NCI-H345 (cell line): ENCODE measurements at regions not wholly inside any gene's neighbourhood (a gene's known extent, or its start where the extent isn't known, plus 50 kb on each side); places are given as distances from the start of the nearest gene placed in this dataset.

Experiments
- DNase-seq: peaks from one replicate; lab custom pipeline; 2025; lab: John Stamatoyannopoulos, UW

DNA sequence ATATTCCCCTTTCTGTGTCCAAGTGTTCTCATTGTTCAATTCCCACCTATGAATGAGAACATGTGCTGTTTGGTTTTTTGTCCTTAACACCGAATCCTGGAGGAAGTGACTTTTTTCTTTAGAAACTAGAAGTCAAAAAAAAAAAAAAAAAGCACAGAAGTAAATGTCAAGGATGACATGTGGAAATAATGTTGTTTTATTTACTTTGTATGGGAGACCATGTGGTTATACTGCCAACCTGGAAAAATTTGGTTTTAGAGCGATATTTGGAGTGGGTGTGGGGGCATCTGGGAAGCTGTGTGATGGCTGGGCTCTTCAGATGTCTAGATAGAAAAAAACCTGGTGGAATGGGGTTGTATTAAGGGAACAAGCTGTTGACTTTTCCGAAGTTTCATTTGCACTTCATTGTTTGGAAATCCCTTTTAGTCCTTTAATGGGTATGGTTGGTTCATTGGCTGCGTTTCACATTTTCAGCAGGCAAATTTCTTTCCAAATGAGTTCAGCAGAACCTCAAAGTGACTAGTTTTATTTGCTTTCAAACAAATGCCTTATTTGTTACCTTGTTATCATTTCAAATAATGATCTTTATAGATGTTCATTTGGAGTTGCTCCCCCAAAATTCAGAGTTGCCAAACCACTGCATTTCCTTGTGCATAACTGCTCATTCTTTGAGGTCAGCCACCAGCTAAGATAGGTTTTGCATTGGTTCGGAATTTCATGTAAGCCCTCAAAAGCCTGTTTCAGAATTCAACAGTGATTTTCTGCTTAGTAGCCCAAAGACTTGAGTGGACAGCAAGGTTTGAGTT lies 508.2 kb downstream of the METTL15 start:
- DNase-seq: no peak

DNA sequence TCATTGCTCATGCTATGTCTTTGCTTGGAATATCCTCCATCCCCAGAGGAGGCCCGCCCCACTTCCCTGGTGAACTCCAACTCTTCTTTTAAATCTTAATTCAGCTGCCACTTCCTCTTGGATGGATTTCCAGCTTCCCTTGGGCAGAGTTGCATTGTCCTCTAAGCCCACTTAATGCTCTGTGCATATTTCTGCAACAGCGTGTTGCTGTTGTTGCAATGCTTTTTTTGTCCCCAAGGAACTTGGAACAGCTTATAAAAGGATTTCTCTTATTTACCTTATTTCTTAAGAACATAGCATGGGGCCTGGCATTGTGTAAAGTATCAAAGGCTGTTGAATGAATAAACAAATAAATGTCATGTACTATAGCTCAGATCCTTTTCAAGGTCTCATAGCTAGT lies 507.4 kb downstream of the METTL15 start:
- DNase-seq: peak; percentile 48

DNA sequence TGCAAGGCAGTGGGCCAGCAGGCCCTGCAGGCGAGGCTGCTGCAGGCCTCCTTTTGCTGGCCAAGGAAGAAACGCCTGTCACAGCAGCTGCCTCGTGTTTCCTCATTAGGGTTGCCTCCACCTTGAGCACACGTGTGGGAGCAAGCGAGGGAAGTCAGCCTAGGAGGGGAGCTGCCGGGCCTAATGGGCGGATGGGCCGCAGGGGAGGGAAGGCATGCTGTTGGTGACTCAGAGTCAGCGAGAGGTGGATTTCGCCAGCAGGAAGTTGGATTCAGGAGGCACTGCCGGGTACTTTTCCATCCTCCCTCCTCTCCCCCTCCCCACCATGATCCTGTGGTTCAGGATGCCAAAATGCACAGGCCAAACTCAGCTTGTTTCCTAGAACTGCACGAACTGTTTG lies 498.7 kb downstream of the METTL15 start:
- no peak for DNase-seq

DNA sequence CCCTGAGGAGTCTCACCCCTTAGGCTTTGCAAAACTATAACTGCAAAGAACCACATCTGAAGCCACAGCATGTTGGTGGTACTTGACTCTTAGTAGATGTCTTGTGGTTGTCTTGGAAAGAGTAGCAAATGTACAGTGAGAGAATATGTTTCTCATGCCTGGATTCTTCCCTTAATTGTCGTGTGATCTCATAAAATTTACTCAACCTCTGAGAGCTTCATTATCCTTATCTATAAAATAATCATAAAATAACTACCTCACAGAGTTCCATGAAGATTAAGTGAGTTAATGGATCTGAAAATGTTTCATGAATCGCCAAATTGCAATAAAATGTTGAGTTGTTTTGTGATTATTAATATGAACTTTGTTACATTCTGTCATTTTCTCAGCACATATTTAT lies 491.5 kb downstream of the METTL15 start:
- no peak for DNase-seq

DNA sequence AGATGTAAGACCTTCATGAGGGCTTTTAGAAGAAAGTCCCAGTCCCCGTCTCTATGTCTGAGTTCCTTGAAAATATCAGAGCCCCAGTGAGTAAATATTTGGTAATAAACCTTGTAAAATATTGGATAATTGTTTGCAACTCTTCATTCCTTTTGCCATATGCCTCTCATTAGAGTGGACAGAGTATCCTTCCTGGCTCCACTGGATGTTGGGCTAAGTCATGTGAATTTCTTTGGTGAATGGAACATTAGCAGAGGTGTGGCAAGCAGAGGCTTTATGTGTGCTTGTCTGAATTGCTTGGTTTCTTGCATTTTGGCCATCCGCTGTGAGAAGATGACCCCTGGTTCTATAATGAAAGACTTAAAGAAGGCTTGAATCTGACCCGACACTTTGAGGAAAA lies 490.3 kb downstream of the METTL15 start:
- DNase-seq: no peak

DNA sequence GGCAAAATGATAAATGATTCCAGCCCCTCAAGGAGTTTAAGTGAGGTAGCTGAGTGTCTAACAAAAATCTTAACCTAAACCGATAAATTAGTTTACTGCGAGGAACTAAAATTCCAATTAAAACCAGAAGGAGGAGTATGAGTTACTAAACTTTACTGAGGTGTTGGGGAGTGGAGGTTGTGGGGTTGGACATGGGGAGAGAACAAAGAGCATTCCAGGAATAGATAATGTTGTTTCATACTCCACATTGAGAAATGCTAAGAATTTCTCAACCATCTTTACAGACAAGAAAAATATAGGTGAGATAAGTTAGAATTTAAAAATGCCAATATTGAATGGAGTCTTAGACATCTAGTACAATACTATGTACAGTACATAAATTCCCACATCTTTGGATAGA lies 488.6 kb downstream of the METTL15 start:
- DNase-seq: no peak

DNA sequence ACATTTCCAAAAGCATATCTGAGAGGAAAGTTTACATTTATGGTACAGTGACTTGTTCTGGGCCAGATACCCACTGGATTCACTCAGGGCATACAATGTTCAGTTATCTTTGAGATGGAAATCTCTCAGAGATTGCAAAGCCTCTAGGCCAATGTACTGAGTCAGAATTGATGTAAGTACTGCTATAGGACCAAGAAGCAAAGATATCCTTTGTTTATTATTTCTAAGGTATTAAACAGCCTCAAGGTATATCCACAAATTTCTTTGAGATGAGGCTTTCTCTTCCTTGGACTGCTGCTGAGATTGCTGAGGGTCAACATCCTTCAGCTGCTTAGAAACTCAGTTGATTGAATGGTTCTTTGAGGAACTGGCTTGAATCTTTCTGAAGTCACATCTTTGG lies 484.0 kb downstream of the METTL15 start:
- no peak for DNase-seq

DNA sequence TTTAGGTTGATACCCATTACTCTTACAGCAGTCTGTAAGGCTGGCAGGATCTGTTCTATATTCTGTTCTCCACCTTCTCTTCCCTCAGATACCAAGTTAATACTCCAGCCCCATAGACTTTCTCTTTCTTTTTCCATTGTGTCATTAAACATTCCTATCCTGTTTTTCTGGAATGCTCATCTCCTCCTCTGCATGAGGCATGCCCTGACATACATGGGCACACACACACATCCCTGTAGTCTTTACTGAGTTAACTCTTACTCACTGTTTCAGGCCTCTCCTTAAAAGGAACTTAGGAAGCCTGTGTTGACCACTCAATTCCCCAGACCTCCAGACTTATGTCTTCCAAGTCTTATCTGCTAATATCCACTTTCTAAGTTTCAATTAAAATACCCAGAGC lies 476.8 kb downstream of the METTL15 start:
- no peak for DNase-seq

DNA sequence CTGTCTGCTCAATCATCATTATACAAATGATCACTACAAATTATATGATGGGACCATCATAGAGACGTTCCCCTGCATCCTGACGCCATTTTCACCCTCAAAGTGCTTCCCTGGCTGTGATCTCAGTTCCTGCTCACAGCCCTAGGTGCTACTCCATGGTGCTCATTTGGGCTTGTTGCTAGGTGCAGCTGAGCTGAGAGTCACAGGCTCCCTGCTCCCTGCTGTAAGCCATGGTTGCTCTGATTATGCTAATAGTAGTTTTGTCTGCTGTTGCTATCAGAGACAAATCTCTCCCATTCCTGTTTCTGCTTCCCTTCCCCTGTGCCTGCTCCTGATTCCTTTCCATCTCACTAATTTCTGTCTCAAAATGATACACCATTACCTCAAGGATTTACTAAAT lies 474.3 kb downstream of the METTL15 start:
- DNase-seq: no peak

DNA sequence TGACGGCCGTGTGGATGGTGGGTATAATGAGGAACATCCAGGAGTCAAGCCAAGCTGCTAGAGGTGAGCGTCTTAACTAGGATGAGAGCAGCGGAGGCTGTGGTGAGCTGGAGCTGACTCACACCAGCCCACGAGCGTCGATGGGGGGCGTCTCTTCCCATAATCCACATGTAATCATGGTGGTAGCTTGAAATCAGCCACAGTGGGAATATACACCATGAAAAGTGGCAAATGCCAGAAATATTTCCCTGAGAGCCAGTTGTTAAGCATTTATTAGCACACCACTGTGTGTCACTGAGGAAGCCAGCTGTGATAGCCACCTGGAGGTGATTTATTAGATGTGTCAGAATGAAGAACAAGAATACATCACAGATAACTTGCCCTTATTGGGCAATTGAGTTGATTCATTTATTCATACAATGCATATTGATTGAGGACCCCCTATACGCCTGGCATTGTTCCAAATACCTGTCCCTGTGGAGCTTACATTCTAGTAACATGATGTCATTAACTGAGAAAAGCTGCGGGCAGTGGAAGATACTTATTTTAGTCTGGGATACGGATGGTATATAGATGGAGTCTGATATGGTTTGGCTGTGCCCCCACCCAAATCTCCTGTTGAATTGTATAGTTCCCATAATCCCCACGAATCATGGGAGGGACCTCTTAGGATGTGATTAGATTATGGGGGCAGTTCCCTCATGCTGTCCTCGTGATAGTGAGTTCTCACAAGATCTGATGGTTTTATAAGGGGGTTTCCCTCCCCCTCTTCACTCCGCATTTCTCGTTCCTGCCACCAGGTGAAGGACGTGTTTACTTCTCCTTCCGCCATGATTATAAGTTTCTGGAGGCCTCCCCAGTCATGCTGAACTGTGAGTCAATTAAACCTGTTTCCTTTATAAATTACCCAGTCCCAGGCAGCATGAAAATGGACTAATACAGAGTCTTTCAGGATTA lies 473.4 kb downstream of the METTL15 start:
- no peak for DNase-seq

DNA sequence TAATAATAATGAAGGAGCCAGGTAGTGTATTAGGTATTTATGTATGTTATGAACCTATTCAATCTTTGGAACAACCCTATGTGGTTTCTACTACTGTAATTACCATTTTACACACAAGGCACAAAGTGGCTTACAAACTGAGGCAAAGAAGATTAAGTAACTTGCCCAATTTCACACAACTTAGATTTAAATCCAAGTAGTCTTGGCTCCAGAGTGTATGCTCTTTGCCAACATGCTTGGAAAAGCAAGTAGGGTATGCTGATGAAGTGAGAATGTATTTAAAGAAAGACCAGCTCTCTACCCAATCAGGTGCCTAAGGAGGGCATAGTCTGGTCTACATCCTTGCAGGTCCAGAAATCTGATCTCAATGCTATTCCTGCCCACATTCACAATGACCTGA lies 463.2 kb downstream of the METTL15 start:
- no peak for DNase-seq

DNA sequence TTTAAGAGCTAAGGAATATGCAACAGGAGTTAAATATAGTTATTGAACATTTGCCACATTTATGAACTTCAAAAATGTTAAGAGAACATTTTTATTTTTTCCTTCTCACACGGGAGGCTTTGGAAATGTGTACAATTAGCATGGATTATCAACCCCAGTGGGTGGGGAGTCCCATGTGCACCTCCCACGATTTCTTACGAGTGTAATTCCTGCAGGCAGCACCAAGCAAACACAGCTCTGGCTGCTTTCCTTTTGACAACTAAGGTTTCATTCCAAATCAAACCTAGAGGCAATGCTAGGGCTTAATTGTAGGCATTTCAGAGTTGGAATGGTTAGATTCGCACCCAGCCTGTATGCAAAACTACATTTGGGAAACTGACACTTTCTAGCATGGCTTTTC lies 460.9 kb downstream of the METTL15 start:
- DNase-seq: no peak

DNA sequence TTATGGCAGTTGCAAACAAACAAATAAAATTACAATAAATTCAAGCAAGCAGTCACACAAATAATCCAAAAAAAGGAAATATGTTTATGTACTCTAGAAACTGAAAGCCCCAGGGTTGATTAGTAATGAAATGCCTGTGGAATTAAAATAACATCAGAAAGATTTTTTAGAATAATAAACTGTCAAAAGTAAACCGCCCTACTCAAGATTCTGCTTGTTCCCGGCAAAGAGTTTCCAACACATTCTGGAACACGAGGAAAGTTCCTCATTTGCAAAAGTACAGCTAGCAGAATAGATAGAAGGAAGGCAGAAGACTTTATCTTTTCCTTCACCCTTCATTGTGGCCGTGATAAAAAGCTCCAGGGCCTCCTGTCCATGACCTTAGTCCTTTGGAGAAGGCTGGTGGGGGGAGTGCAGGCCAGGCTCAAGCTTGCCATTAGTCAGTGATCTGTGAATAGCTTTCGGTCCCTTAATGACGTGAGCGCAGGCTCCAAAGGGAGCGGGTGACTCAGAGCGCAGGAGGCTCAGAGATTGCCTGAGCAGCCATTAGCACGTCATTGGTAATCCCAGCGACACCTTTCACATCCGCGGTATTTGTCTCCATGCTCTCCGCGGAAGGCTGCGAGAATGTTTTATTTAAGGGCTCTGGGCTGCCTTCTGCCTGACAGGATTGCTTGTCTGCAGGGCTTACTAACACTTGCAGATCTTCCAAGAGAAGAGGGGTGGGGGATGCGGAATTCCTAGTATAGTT lies 458.3 kb downstream of the METTL15 start:
- DNase-seq: no peak

DNA sequence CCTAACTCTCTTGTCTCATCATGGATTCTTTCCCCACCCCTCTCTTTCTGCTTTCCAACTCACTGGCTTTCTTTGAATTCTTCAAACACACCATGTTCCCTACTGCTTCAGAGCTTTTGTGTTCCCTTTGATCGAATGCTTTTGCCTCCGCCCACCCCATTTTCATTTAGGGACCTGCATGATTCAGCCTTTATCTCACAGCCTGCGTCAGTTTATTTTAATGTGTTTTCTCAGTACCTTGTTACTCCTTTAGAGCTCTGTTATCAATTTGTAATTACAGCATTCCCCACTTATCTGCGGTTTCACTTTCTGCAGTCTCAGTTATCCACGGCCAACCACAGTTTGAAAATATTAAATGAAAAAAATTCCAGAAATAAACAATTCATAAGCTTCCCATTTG lies 451.3 kb downstream of the METTL15 start:
- DNase-seq: peak; percentile 56

DNA sequence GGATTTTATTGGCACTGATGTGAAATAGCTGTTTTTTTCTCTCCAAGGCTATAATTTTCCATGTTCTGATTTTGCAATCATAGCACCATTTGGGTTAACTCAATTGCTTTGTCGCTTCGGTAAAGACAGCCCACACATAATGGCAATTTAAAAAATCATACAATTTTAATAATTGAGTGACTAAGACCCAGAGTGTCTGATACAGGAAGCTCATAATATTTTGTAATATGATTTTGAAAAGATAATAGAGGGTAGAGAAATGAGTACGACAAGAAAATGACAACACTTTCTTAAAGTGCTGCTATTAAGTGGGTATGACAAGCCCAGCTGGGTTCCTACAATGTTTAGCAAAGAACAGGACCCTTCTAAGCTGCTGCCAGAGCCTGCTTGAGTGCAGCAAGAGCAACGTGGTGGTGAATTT lies 439.1 kb downstream of the METTL15 start:
- no peak for DNase-seq

DNA sequence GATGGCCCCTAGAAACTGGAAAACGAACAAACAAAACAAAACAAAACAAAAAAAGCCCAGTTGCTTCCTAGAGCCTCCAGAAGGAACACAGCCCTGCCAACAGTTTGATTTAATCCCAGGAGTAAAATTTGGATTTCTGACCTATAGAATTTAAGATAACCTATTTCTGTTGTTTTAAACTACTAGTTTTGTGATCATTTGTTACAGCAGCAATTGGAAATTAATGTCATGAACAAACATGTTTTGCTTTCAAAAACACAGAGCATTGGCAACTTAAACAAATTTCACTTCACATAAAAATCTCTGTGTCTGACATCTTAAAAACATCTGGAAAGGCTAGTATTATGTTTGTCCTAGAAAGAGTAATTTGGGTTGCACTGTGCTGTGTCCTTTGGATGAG lies 437.3 kb downstream of the METTL15 start:
- no peak for DNase-seq

DNA sequence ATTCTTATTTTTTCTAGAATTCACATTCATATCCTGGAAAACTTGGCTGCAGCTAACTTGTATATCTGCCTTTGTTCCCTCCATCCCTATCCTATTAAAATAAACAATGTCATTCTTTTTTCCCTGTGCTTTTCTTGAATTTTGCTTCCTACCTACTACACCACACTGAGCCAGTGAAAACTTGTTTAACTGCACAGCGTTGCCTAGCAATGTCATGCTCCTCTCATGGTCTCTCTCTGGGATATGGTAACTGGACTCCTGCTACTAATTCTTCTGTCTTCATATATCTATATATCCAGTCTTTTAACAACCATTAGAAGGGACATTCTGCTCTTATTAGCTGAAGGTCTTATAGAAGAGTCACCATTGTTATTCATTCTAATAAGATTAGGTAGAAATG lies 434.4 kb downstream of the METTL15 start:
- no peak for DNase-seq

DNA sequence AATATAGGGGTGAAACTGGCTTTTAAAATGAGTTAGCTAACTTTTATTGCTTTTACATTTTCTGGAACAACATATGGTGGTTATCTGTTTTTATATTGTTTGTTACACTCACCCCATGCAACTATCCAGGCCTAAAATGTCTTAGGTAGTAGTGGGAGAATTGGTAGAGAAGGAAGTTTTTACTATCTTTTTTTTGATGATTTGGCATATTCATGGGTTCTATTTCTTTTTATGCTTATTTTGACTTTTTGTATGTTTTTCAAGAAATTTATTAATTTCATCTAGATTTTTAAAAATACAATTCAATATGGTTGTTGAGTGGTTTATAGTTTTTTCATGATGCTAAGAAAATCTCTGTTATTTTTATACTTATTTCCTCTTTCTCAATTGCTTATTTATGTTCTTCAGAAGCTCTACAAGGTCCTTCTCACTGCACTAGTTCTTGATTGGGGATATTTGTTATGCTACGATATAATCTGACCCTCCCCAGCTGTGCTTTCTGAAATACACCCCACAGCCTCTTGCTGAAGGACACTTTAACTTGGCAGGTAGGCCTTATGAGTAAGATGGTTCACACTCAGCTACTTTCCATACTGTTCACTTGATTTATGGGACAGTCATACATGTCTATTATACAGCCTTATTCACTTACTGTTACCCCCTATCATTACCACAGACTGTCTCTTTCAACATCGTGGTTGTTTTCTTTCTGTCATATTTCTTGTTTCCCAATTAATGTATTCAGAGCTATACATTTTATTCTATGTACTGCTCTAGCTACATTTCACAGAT lies 431.2 kb downstream of the METTL15 start:
- no peak for DNase-seq

DNA sequence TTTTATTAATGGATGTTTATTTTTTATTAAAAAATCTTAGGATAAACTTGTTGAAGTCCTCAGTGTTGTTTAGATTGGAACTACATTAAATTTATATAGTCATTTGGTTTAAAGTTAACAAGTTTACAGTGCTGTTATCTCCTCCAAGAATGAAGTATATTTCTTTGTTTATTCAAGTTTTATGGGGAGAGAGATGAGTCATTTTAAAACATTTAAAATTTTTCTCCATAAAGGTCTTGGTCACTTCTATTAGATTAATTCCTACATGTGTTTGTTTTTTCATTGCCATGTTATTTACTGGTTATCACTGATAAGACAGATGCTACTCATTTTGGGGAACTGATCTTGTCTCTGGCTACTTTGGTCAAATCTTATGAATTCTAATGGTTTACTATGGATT lies 429.6 kb downstream of the METTL15 start:
- no peak for DNase-seq

DNA sequence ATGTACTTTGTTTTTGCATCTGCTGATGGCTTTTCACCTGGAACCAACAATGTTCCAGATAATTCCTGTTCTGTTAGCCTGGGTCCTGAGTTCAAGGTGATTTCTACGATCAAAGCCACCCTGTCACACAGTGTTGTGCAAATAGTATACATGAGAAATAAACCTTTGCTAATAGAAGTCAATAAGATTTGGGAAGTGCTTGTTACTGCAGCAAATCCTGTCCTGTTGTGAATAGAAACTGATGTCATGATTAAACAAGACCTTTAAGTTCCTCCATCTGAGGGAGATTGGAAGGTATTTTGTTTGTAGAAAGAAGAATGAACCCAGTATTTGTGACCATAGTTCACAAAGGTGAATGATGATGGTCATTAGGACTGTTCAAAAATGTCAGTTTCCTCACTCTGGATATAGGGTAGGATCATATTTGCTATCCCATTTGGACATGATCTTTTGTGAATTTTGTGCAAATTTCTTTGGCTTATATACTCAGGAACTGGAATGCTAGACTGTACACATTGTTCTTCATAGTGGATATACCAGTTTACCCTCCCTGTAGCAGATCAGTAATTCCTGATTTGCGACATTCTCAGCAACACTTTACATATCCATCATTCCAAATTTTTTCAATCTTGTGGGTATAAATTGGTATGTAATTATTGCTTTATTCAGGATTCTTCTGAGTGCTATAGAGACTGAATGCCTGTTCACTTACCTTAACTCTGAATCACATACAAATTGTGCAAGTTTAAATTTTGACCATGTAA lies 428.5 kb downstream of the METTL15 start:
- DNase-seq: no peak

DNA sequence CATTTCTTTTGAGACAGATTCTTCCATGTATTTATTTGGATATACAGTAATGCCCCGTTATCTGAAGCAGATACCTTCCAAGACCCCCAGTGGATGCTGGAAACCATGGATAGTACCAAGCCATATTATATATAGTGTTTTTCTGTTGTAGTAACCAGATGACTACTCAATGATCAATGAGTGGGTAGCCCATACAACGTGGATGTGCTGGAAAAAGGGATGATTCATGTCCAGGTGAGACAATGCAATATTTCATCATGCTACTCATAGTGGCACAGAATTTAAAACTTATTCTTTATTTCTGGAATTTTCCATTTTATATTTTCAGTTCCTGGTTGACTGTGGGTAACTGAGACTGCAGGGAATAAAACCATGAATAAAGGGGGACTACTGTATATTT lies 427.5 kb downstream of the METTL15 start:
- DNase-seq: no peak
